Tibial nerve (tissue), 4 donors: ENCODE measurements at regions not wholly inside any gene's neighbourhood (a gene's known extent, or its start where the extent isn't known, plus 50 kb on each side); places are given as distances from the start of the nearest gene placed in this dataset.
"Not testable (repeated sequence)": the region's sequence is repeated elsewhere in the genome, so short reads cannot be mapped to it uniquely, and the experiment has no call there.

ENCODE experiments used
- DNase-seq, 2 donors: peaks; one replicate each; pipeline ENCODE4 v3.0.0-alpha.2; 2019; ENCODE audit warnings: low spot score in 2 of 2
- H3K27ac ChIP-seq, 4 donors: fragments of 200-600 bp; sonication (generic) in 3 of 4; one replicate each; pipeline ENCODE4 v1.5.1; 2017 to 2019; ENCODE audit warnings: mild to moderate bottlenecking in 1 of 4
- H3K27me3 ChIP-seq, 2 donors: fragments of 200-600 bp; sonication (generic) in 1 of 2; one replicate each; pipeline versions ENCODE4 v1.5.1 to v1.6.0; 2017 to 2019
- H3K36me3 ChIP-seq, 3 donors: fragments of 200-600 bp; sonication (generic); one replicate each; pipeline ENCODE4 v1.5.1; 2018 to 2019
- H3K4me1 ChIP-seq, 4 donors: fragments of 200-600 bp; sonication (generic) in 3 of 4; one replicate each; pipeline ENCODE4 v1.5.1; 2017 to 2019
- H3K4me3 ChIP-seq, 4 donors: fragments of 200-600 bp; sonication (generic) in 3 of 4; one replicate each; pipeline ENCODE4 v1.5.1; 2017 to 2019; ENCODE audit warnings: mild to moderate bottlenecking in 1 of 4, moderate library complexity in 1 of 4
- H3K9me3 ChIP-seq, 4 donors: fragments of 200-600 bp; sonication (generic) in 3 of 4; one replicate each; pipeline ENCODE4 v1.5.1; 2017 to 2019
- EP300 ChIP-seq, 2 donors: sonication (generic); formaldehyde crosslinking; IDR thresholded peaks; one replicate each; pipeline ENCODE4 v1.6.1; 2017; ENCODE audit warnings: antibody characterized with exemption in 2 of 2, mild to moderate bottlenecking in 1 of 2
- POLR2A ChIP-seq, 2 donors: fragments of 450-650 bp; IDR thresholded peaks; one replicate each; pipeline ENCODE4 v1.6.1; 2017; ENCODE audit warnings: antibody characterized with exemption in 2 of 2, mild to moderate bottlenecking in 2 of 2, moderate library complexity in 2 of 2
- whole genome bisulfite sequencing, 2 donors: methylation state at CpG; one replicate each; pipeline ENCODE4 v1.1.5; 2018; 5-methylcytosine and 5-hydroxymethylcytosine counted together
- TF ChIP-seq, protein P1 (sequence below), 5 experiments: fragments of 200-600 bp in 3 of 5; fragments of 450-650 bp in 2 of 5; sonication (generic) in 3 of 5; IDR thresholded peaks; one replicate each; pipeline ENCODE4 v1.5.1; 2016 to 2019; ENCODE audit warnings: antibody characterized with exemption in 5 of 5, mild to moderate bottlenecking in 3 of 5, moderate library complexity in 2 of 5

DNA sequence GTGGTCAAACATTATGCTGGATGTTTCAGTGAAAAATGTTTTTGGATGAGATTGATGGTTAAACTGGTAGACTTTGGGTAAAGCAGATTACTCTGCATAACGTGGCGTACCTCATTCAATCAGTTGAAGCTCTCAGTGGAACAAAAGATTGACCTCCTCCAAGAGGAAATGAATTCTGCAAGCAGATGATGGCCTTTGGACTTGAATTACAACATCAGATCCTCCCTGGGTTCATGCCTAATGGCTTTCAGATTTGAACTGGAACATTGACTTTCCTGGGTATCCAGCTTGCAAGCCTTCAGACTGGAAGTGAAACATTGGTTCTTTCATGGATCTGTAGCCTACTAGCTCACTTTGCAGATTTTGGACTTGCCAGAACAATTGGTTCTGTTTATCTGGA, 169.3 kb upstream of the MALRD1 start:
- WGBS, 2 donors, result 80 to 82% methylated on average over 2 of the region's 2 CpGs
- TF ChIP-seq, protein P1, sequence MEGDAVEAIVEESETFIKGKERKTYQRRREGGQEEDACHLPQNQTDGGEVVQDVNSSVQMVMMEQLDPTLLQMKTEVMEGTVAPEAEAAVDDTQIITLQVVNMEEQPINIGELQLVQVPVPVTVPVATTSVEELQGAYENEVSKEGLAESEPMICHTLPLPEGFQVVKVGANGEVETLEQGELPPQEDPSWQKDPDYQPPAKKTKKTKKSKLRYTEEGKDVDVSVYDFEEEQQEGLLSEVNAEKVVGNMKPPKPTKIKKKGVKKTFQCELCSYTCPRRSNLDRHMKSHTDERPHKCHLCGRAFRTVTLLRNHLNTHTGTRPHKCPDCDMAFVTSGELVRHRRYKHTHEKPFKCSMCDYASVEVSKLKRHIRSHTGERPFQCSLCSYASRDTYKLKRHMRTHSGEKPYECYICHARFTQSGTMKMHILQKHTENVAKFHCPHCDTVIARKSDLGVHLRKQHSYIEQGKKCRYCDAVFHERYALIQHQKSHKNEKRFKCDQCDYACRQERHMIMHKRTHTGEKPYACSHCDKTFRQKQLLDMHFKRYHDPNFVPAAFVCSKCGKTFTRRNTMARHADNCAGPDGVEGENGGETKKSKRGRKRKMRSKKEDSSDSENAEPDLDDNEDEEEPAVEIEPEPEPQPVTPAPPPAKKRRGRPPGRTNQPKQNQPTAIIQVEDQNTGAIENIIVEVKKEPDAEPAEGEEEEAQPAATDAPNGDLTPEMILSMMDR (IDR thresholded peaks at IDR 0.05), result no peak
- no peak for TF ChIP-seq EP300 (IDR thresholded peaks at IDR 0.05)
- no peak for TF ChIP-seq POLR2A (IDR thresholded peaks at IDR 0.05)

DNA sequence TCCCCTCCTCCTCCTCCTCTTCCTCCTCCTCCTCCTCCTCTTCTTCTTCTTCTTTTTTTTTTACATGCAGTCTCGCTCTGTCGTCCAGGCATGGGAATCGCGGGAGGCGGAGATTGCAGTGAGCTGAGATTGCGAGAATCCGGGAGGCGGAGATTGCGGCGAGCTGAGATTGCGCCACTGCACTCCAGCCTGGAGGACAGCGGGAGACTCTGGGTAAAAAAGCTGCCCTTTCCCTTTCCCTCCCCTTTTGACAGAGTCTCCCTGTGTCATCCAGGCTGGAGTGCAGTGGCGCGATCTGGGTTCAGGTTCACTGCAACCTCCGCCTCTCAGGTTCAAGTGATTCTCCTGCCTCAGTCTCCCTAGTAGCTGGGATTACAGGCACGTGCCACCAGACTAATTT, 168.1 kb upstream of the MALRD1 start:
- Histone ChIP-seq H3K4me3 (no peak overlapping the region), H3K4me1 (peaks cover 0 to under 1% (median 0%) of the 10 kb centered on the region in 4 donors), H3K27me3 (no peaks in the 10 kb centered on the region), H3K27ac (no peak overlapping the region), H3K36me3 (no peaks in the 10 kb centered on the region), H3K9me3 (no peaks in the 10 kb centered on the region)
- no peak for DNase-seq
- TF ChIP-seq, protein P1 (IDR thresholded peaks at IDR 0.05), result no peak
- TF ChIP-seq POLR2A (IDR thresholded peaks at IDR 0.05) (no peak), EP300 (IDR thresholded peaks at IDR 0.05) (no peak)
- WGBS, 2 donors, result 75 to 77% methylated on average over 14 to 16 of the region's 16 CpGs

More for the DNA sequence above, 169.3 kb upstream of the MALRD1 start:
- Histone ChIP-seq H3K36me3 (no peaks in the 10 kb centered on the region), H3K9me3 (no peaks in the 10 kb centered on the region), H3K27ac (no peak overlapping the region), H3K4me1 (no peaks in the 10 kb centered on the region), H3K27me3 (no peaks in the 10 kb centered on the region), H3K4me3 (no peak overlapping the region)
- no peak for DNase-seq

DNA sequence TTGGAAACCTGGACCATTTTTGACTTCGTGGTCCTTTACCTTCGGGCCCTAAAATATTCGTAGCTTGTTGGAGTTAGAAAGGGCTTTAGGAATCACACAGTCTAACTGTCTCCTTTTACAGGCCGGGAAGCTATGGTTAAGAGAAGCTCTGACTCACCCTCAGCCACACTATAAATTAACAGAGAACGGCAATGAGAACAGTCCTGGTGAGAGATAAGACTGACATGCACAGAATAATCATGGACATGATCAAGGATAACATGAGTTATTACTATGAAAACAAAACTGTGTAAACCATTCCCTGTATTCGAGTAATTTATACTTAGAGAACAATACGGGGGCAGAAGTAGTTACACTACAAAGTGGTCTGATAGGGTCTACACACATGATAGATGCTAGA, 162.5 kb upstream of the MALRD1 start:
- Histone ChIP-seq H3K4me3 (no peak overlapping the region), H3K36me3 (no peaks in the 10 kb centered on the region)
- 72 to 76% methylated on average over 7 of the region's 7 CpGs for WGBS, 2 donors

DNA sequence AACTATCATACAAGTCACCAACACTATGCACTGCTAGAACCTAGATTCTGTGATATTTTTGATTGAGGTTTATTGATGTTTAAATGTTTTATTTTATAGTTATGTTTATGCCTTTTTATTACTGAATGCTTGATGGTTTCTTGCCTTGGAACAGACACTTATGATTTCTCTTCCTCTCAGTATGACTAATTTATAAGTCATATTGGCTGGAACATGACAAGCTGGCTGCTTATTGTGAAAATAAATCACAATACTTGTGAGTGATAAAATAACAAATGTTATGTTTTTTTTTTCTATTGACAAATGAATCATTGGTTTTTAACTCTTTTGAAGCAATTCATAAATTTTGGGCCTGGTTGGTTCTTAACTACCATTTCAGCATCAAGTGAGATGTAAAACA, 142.0 kb upstream of the MALRD1 start:
- Histone ChIP-seq H3K9me3 (no peaks in the 10 kb centered on the region), H3K4me1 (no peaks in the 10 kb centered on the region), H3K36me3 (no peaks in the 10 kb centered on the region), H3K27ac (no peak overlapping the region), H3K4me3 (no peak overlapping the region), H3K27me3 (no peaks in the 10 kb centered on the region)
- TF ChIP-seq EP300 (IDR thresholded peaks at IDR 0.05) (no peak), POLR2A (IDR thresholded peaks at IDR 0.05) (no peak)
- TF ChIP-seq, protein P1 (IDR thresholded peaks at IDR 0.05), result no peak
- no peak for DNase-seq

More for the DNA sequence above, 162.5 kb upstream of the MALRD1 start:
- H3K4me1 ChIP-seq, result peaks cover 0 to 7% (median 2%) of the 10 kb centered on the region in 4 donors
- H3K27ac ChIP-seq, result peak overlapping the region in 2 of 4 donors; percentile 7 to 13
- TF ChIP-seq EP300 (IDR thresholded peaks at IDR 0.05), result no peak
- no peak for TF ChIP-seq POLR2A (IDR thresholded peaks at IDR 0.05)
- TF ChIP-seq, protein P1 (IDR thresholded peaks at IDR 0.05), result no peak
- no peaks in the 10 kb centered on the region for H3K9me3 ChIP-seq
- DNase-seq, result no peak
- no peaks in the 10 kb centered on the region for H3K27me3 ChIP-seq

DNA sequence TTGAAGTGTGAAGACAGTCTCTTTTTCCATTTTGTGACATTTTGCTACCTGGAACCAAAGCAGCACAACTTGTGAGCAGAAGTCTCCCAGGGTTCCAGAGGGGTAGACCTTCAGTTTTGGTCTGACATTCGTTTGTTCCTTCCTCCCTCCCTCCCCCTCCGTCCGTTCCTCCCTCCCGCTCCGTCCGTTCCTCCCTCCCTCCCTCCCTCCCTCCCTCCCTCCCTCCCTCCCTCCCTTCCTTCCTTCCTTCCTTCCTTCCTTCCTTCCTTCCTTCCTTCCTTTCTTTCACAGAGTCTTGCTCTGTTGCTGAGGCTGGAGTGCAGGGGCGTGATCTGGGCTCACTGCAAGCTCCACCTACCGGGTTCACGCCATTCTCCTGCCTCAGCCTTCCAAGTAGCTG, 131.2 kb upstream of the MALRD1 start:
- DNase-seq, H3K9me3 ChIP-seq, H3K4me3 ChIP-seq, H3K27me3 ChIP-seq, H3K27ac ChIP-seq, H3K4me1 ChIP-seq, H3K36me3 ChIP-seq: not testable (repeated sequence)
- 87 to 92% methylated on average over 9 of the region's 9 CpGs for WGBS, 2 donors

DNA sequence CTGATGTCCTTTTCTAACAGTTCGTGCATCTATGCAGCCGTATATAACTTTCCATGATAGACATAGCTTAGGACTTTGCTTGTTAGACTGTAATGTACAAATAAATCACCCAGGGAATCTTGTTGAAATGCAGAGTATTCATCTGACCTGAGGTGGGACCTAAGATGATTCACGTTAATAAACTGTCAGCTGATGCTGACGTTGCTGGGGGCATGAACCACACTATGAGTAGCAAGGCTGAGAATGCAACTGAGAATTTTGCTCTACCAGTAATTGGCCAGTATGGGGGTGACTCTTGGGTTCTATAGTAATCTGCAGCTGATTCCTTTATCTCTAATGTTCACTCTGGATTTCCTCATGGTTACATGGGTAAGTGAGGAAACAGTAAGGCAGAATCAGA, 130.1 kb upstream of the MALRD1 start:
- WGBS, 2 donors, result 74 to 77% methylated on average over 4 of the region's 4 CpGs

More for the DNA sequence above, 130.1 kb upstream of the MALRD1 start:
- Histone ChIP-seq H3K9me3 (no peaks in the 10 kb centered on the region), H3K4me1 (no peaks in the 10 kb centered on the region), H3K36me3 (no peaks in the 10 kb centered on the region), H3K27me3 (no peaks in the 10 kb centered on the region), H3K4me3 (no peak overlapping the region), H3K27ac (no peak overlapping the region)
- TF ChIP-seq, protein P1 (IDR thresholded peaks at IDR 0.05), result no peak
- TF ChIP-seq EP300 (IDR thresholded peaks at IDR 0.05), result no peak
- TF ChIP-seq POLR2A (IDR thresholded peaks at IDR 0.05), result no peak
- no peak for DNase-seq
